ENCODE measurements at regions not wholly inside any gene's neighbourhood (a gene's known extent, or its start where the extent isn't known, plus 50 kb on each side); places are given as distances from the start of the nearest gene placed in this dataset.

- no peak for TF ChIP-seq CTCF (conservative IDR thresholded peaks at IDR 0.05 in 1 of 2, IDR thresholded peaks at IDR 0.05 in 1 of 2; ENCODE audit: extremely low read depth in 1 of 2, insufficient read depth in 1 of 2, low read depth in 1 of 2, low read length in 2 of 2)
- no peak for TF ChIP-seq EZH2 (IDR thresholded peaks at IDR 0.05; ENCODE audit: borderline replicate concordance, low read length)
Observed at GRCh38 chr3:74518610-74519009, 95.8 kb downstream of the CNTN3 start.
